GM18517 (cell line): ENCODE measurements at regions not wholly inside any gene's neighbourhood (a gene's known extent, or its start where the extent isn't known, plus 50 kb on each side); places are given as distances from the start of the nearest gene placed in this dataset.

Source experiments
- ATAC-seq: cut with Tn5 transposase; IDR thresholded peaks from one replicate; pipeline ENCODE4 v1.9.1; 2021; ENCODE audit warnings: mild to moderate bottlenecking, moderate library complexity; ENCODE audit not compliant: unreplicated experiment

DNA sequence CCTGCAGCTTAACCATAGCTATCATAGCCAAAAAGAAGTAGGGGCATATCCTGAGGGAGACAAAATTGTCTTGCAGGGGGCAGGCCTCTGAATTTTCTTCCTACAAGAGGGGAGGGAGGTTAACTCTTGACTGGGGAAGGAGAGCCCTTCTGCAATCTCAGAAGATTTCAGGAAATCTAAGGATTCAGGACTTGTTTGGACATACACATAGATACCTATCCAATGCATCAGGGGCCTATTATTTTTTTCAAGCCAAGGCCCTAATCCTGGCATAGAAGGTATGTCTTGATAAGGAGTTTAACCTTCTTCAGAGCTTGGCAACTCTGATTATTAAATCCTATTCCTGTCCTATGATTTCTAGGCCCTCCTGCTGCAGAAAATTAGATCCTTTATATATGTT is 375.1 kb upstream of the ACTBL2 start:
- no peak for ATAC-seq

GRCh38 chr5:57855831-57856230 is 373.2 kb upstream of the ACTBL2 start:
- no peak for ATAC-seq

DNA sequence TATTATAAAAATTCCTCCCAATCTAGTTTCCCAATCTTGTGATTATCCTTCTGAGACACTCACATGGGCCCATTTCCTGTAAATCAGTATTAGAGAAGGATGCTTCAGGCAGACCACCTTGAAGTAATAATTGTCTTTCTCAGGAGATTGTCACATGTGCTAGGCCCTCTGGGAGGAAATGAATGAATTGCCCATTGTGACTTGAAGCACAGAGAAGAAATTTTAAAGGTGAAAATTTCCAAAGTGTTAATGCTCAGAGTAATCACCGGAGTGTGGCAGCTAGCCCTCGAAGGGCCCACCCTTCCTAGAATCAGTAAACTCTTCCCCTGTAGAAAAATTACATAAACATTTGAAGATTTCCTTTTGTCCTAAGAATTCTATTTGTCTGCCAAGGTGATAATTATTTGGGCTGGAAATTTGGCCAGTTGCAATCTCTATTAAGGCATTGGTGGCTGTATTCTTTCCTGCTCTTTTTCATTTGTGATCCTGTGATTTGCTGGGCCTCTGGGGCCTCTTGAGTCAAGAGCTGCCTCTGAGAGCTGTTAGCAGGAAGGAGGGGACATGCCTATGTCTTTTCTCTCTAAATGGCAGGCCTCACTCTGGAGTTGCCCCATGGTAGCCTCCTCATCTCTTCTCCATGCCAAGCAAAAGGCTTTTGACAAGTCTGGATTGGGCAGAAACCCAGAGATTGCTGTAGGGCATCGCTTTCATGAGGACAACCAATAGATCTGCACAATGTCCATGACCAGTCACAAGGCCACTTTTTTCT is 371.5 kb upstream of the ACTBL2 start:
- no peak for ATAC-seq

DNA sequence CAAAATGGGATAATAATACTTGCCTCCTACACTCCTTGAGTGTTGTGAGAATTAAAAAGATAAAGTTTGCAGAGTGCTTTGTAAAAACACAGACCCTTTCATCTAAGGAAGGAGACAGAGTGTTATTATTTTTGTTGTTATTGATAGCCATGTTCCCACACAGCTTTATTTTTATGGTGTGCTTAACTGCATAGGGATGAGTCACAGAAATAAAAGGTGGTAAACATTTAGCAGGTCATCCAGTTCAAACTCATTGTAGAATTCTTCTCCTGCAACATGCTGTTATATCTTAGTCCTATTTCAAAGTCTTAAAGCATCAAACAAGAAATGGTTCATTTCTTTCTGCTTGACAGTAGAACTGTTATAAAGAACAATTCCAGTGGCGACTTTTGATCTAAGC is 367.5 kb upstream of the ACTBL2 start:
- no peak for ATAC-seq

GRCh38 chr5:57845025-57845424 is 362.4 kb upstream of the ACTBL2 start:
- ATAC-seq = no peak

DNA sequence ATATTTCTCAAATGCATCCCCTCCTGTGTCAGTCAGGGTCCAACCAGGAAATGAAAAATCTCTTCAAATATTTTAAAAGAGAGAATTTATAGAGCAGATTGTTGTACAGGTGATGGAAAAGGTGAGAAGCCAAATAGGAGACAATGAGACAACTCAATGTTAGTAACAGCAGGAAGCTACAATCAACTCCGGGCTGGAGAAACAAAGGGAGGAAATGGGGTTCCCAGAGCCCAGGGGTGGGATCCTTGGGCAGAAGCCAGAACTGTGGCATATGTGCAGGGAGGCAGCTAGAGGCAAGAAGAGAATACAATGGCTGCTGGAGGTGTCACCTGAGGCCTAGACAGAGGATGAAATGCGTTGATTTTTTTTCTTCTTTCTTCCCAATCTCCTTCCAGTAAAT is 361.8 kb upstream of the ACTBL2 start:
- no peak for ATAC-seq

GRCh38 chr5:57843059-57843367 is 360.4 kb upstream of the ACTBL2 start:
- ATAC-seq = no peak

- no peak for ATAC-seq
Observed at GRCh38 chr5:57842364-57843058, 359.9 kb upstream of the ACTBL2 start.

GRCh38 chr5:57841676-57842363 is 359.2 kb upstream of the ACTBL2 start:
- ATAC-seq = no peak

DNA sequence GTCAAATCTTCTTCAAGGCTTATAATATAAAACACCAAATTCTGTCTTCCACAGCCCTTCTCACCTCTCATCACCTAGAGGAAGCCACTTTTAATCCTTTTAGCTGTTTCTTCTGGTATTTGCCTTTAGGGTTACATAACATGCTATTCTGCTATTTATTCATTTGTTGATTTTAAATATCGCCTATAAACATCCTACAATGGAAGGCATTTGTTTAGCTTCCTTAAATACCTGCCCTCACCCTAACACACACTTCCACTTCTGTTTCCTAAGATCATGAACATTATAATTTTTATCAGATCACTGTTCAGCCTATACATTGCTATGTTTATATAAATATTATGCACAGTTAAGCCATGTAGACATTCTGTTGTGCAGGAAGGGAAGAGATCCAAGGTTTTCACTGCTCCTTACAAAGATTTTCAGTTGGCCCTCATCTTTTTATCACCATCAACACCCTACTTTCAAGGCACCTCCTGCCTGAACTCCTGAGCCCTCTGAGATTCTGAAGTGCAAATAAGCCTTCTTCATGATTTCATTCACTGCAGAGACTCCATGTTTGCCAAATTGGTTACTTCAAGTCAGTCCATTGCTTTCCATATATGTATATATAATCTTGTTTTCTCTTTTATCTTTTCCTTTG is 356.9 kb upstream of the ACTBL2 start:
- ATAC-seq = no peak

GRCh38 chr5:57839025-57839424 is 356.4 kb upstream of the ACTBL2 start:
- no peak for ATAC-seq

- ATAC-seq = no peak
Observed at GRCh38 chr5:57836921-57837320, 354.3 kb upstream of the ACTBL2 start.

DNA sequence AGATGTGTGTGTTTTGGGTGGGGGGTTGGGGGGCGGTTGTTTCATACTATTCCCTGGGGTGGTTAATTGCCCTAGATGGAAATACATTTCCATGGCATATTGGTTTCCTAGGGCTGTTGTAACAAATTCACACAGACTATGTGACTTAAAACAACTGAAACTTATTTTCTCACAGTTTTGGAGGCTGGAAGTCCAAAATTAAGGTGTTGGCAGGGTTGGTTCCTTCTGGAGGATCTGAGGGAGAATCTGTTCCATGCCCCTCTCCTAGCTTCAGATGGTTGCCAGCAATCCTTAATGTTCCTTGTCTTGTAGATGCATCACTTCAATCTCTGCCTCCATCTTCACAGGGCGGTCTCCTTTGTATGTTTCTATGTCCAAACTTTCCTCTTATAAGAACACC is 353.7 kb upstream of the ACTBL2 start:
- ATAC-seq = no peak

DNA sequence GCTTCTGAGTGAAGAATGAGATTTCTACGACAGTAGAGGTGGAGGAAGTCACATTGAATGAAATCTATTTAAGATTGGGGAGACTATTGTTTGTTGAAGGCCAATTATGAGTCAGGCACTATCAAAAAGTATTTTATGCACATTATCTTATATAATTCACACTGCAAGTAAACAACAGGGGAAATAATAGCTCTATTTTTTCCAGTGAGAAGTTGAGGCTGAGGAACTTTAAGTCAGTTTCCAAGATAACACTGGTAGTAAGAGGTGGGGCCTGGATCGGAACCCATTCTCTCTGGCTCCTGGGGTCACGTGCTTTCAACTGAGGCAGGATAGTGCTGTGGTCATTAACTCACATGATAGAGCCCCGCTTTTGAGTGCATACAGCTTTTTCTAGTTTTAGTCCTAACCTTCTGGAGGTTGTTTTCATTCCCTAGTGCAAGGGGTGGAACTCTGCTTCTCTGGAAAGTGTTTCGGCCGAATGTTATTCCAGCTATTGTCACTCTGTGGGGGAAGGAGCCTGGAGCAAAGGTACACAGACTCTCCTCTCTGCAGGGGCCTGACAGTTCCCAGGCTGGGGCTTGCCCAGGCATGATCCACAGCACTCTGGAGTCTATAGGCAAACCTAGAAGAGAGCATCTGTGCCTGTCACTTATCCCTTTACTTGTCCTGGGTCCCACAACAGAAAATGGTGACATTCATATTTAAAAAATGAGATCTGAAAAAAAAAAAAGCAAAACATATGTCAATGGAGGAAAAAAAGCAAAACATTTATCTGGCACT is 352.4 kb upstream of the ACTBL2 start:
- ATAC-seq = no peak

DNA sequence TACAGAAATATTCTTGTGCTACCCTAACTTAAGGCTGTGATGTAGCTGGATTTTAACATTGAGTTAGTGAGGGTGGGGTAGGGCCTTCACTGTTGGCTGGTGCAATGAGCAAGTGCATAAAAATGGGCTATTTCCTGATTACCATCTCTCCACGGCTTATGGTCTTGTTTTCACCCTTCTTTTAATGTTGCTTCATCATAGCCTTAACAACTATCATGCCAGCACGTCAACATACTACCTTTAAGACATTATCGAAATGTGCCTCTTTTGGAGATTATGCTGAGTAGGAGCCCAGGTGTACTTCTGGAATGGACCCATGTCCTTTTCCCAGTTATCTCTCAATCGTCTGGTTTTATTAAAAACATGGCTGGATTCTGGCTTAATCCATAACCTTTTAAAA is 350.9 kb upstream of the ACTBL2 start:
- no peak for ATAC-seq

GRCh38 chr5:57832875-57833274 is 350.3 kb upstream of the ACTBL2 start:
- ATAC-seq = no peak

DNA sequence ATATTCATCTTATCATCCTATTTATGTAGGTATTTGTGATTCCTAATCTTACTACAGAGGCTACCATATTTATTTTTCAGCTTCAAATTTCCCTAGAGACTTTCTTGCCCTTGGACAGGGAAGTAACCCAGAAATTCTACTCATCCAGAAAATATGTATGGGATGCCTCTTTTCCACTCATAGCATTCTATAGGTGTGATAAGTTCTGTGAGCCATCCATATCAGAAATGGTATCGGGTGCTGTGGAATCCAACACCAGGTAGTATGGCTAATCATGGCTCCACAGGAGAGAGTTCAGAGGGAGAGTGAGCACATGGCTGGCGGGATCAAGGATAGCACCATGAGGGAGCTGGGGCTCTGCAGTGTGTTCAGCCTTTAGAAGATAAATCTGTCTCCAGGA is 349.3 kb upstream of the ACTBL2 start:
- no peak for ATAC-seq

- ATAC-seq = no peak
Observed at GRCh38 chr5:57831090-57831489, 348.5 kb upstream of the ACTBL2 start.

DNA sequence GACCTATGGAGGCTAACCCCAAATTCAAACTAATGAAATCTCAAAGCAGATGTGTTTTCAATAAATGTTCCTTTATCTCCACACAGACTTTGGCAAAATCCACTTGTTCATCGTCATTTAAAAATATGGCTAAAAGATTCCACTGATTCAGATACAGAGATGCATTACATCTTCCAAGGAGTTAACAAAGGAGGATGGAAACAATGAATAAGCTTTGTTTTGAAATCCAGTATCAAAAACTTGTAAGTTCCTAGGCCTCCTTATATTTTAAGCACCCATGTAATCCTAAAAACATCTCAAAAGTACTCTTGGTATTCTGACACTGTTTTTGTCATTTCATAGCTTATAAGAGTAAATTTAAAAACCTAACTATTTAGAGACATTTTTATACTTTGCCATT is 345.6 kb upstream of the ACTBL2 start:
- ATAC-seq = no peak

- ATAC-seq = no peak
Observed at GRCh38 chr5:57825031-57825686, 342.5 kb upstream of the ACTBL2 start.
